PFSK-1 (cell line): ENCODE measurements at regions not wholly inside any gene's neighbourhood (a gene's known extent, or its start where the extent isn't known, plus 50 kb on each side); places are given as distances from the start of the nearest gene placed in this dataset.

ENCODE experiments used
- FOXP2 ChIP-seq: optimal IDR thresholded peaks from 2 replicates; pipeline ENCODE3; 2011; ENCODE audit warnings: borderline replicate concordance, control low read depth, inconsistent platforms; ENCODE audit not compliant: insufficient read depth; ENCODE audit errors: extremely low read length, extremely low read depth
- POLR2AphosphoS5 ChIP-seq: IDR thresholded peaks from 2 replicates; pipeline ENCODE4 v1.6.1; 2012; ENCODE audit warnings: low read depth, mild to moderate bottlenecking, control low read depth, low read length, moderate library complexity
- SIN3A ChIP-seq: IDR thresholded peaks from 2 replicates; pipeline ENCODE4 v1.6.1; 2012; ENCODE audit warnings: mild to moderate bottlenecking, low read length, moderate library complexity, borderline replicate concordance; ENCODE audit not compliant: insufficient read depth
- TAF1 ChIP-seq: IDR thresholded peaks from 2 replicates; pipeline ENCODE4 v1.6.1; 2012; ENCODE audit warnings: low read length, control low read depth, borderline replicate concordance; ENCODE audit not compliant: insufficient read depth
- TF ChIP-seq, protein P1 (sequence below), 2 experiments: IDR thresholded peaks; 2 replicates each; pipeline versions ENCODE4 v1.6.1 to v1.8.0; 2011 to 2012; ENCODE audit warnings: low read depth in 2 of 2, low read length in 2 of 2, control low read depth in 1 of 2, inconsistent platforms in 1 of 2, mild to moderate bottlenecking in 1 of 2, moderate library complexity in 1 of 2; ENCODE audit not compliant: insufficient read depth in 1 of 2

GRCh38 chr4:62484357-62484756 is 1284.2 kb downstream of the ADGRL3 start:
- TF ChIP-seq TAF1 (no peak), POLR2AphosphoS5 (no peak), SIN3A (no peak), FOXP2 (no peak)
- TF ChIP-seq, protein P1, sequence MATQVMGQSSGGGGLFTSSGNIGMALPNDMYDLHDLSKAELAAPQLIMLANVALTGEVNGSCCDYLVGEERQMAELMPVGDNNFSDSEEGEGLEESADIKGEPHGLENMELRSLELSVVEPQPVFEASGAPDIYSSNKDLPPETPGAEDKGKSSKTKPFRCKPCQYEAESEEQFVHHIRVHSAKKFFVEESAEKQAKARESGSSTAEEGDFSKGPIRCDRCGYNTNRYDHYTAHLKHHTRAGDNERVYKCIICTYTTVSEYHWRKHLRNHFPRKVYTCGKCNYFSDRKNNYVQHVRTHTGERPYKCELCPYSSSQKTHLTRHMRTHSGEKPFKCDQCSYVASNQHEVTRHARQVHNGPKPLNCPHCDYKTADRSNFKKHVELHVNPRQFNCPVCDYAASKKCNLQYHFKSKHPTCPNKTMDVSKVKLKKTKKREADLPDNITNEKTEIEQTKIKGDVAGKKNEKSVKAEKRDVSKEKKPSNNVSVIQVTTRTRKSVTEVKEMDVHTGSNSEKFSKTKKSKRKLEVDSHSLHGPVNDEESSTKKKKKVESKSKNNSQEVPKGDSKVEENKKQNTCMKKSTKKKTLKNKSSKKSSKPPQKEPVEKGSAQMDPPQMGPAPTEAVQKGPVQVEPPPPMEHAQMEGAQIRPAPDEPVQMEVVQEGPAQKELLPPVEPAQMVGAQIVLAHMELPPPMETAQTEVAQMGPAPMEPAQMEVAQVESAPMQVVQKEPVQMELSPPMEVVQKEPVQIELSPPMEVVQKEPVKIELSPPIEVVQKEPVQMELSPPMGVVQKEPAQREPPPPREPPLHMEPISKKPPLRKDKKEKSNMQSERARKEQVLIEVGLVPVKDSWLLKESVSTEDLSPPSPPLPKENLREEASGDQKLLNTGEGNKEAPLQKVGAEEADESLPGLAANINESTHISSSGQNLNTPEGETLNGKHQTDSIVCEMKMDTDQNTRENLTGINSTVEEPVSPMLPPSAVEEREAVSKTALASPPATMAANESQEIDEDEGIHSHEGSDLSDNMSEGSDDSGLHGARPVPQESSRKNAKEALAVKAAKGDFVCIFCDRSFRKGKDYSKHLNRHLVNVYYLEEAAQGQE (IDR thresholded peaks at IDR 0.05; ENCODE audit: insufficient read depth in 1 of 2, low read depth in 2 of 2, low read length in 2 of 2) = no peak

DNA sequence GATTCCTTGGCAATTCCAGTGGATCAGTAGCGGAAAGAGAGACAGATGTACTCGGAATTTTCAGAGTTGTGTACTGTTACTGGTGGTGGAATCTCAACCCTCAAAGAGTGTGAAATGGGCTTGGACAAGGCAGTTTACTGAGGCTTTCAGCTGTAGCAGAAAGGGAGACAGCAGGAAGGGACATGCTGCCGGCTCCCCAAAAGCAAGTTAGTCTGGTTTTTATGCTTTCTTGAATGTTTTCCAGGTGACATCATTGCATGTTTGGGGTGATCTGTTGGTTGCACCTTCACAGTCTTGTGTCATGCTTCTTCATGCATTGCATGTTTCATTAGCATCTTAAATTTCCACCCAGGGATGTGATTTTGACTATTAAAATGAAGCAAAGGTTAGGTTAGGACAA is 1282.2 kb downstream of the ADGRL3 start:
- TF ChIP-seq, protein P1 (IDR thresholded peaks at IDR 0.05; ENCODE audit: insufficient read depth in 1 of 2, low read depth in 2 of 2, low read length in 2 of 2) = no peak
- TF ChIP-seq FOXP2 = no peak

GRCh38 chr4:62475596-62475995 is 1275.5 kb downstream of the ADGRL3 start:
- TF ChIP-seq SIN3A (no peak), TAF1 (no peak), FOXP2 (no peak), POLR2AphosphoS5 (no peak)
- TF ChIP-seq, protein P1 (IDR thresholded peaks at IDR 0.05; ENCODE audit: insufficient read depth in 1 of 2, low read depth in 2 of 2, low read length in 2 of 2) = no peak

DNA sequence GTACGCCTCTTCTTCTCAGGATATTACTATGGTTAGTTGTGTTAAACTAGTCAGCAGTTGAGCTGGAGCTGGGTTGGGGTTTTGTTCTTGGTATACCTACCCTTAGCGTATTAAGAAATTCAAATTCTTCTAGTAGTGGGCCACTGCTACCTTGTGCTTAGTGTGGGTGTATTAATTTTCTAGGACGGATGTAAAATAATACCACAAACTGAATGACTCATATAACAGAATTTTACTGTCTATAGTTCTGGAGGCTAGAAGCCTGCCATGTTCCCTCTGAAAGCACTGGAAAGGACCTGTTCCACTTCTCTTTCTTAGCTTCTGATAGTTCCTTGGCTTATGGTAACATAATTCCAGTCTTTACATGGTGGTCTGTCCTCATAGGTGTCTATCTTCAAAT is 1274.7 kb downstream of the ADGRL3 start:
- TF ChIP-seq FOXP2 (no peak), SIN3A (no peak), POLR2AphosphoS5 (no peak), TAF1 (no peak)
- TF ChIP-seq, protein P1 (IDR thresholded peaks at IDR 0.05; ENCODE audit: insufficient read depth in 1 of 2, low read depth in 2 of 2, low read length in 2 of 2) = no peak

- TF ChIP-seq POLR2AphosphoS5 (no peak), SIN3A (no peak), TAF1 (no peak), FOXP2 (no peak)
- TF ChIP-seq, protein P1 (IDR thresholded peaks at IDR 0.05; ENCODE audit: insufficient read depth in 1 of 2, low read depth in 2 of 2, low read length in 2 of 2) = no peak
Observed at GRCh38 chr4:62471021-62471420, 1270.9 kb downstream of the ADGRL3 start.
